ENCODE measurements at regions not wholly inside any gene's neighbourhood (a gene's known extent, or its start where the extent isn't known, plus 50 kb on each side); places are given as distances from the start of the nearest gene placed in this dataset.

GRCh38 chr16:86982912-86983311 lies 334.3 kb downstream of the C16orf95 start:
- Mint-ChIP-seq H3K27ac (no peak overlapping the region), H3K9me3 (ENCODE audit: low read depth) (no peaks in the 10 kb centered on the region), H3K4me1 (ENCODE audit: low read depth) (no peaks in the 10 kb centered on the region), H3K27me3 (peaks cover 8% of the 10 kb centered on the region), H3K4me3 (no peak overlapping the region), H3K36me3 (no peaks in the 10 kb centered on the region)

GRCh38 chr16:86983621-86984020 lies 333.6 kb downstream of the C16orf95 start:
- no peaks in the 10 kb centered on the region for H3K36me3 Mint-ChIP-seq

GRCh38 chr16:86984343-86984742 lies 332.8 kb downstream of the C16orf95 start:
- H3K9me3 Mint-ChIP-seq (ENCODE audit: low read depth): no peaks in the 10 kb centered on the region
- H3K36me3 Mint-ChIP-seq: no peaks in the 10 kb centered on the region
- H3K27me3 Mint-ChIP-seq: peaks cover 5% of the 10 kb centered on the region
- no peak overlapping the region for H3K4me3 Mint-ChIP-seq
- H3K27ac Mint-ChIP-seq: no peak overlapping the region
- no peaks in the 10 kb centered on the region for H3K4me1 Mint-ChIP-seq (ENCODE audit: low read depth)

More at GRCh38 chr16:86983621-86984020, 333.6 kb downstream of the C16orf95 start:
- Mint-ChIP-seq H3K4me1 (ENCODE audit: low read depth) (no peaks in the 10 kb centered on the region), H3K27me3 (peaks cover 8% of the 10 kb centered on the region), H3K9me3 (ENCODE audit: low read depth) (no peaks in the 10 kb centered on the region), H3K27ac (no peak overlapping the region), H3K4me3 (no peak overlapping the region)

GRCh38 chr16:86984991-86985647 lies 332.1 kb downstream of the C16orf95 start:
- no peaks in the 10 kb centered on the region for H3K4me1 Mint-ChIP-seq (ENCODE audit: low read depth)
- H3K27me3 Mint-ChIP-seq: peaks cover 2% of the 10 kb centered on the region
- no peaks in the 10 kb centered on the region for H3K9me3 Mint-ChIP-seq (ENCODE audit: low read depth)
- H3K4me3 Mint-ChIP-seq: no peak overlapping the region
- H3K27ac Mint-ChIP-seq: no peak overlapping the region
- no peaks in the 10 kb centered on the region for H3K36me3 Mint-ChIP-seq

GRCh38 chr16:86985648-86986015 lies 331.6 kb downstream of the C16orf95 start:
- Mint-ChIP-seq H3K4me3 (no peak overlapping the region), H3K4me1 (ENCODE audit: low read depth) (peaks cover 4% of the 10 kb centered on the region), H3K36me3 (no peaks in the 10 kb centered on the region), H3K27ac (no peak overlapping the region), H3K27me3 (peaks cover 3% of the 10 kb centered on the region), H3K9me3 (ENCODE audit: low read depth) (no peaks in the 10 kb centered on the region)

- Mint-ChIP-seq H3K4me1 (ENCODE audit: low read depth) (peaks cover 7% of the 10 kb centered on the region), H3K9me3 (ENCODE audit: low read depth) (no peaks in the 10 kb centered on the region), H3K27ac (no peak overlapping the region), H3K27me3 (peaks cover 5% of the 10 kb centered on the region), H3K4me3 (no peak overlapping the region), H3K36me3 (no peaks in the 10 kb centered on the region)
Measured at GRCh38 chr16:86986136-86986535, 331.1 kb downstream of the C16orf95 start.

- Mint-ChIP-seq H3K9me3 (ENCODE audit: low read depth) (no peaks in the 10 kb centered on the region), H3K4me1 (ENCODE audit: low read depth) (peaks cover 7% of the 10 kb centered on the region), H3K27me3 (peaks cover 5% of the 10 kb centered on the region), H3K27ac (no peak overlapping the region), H3K36me3 (no peaks in the 10 kb centered on the region), H3K4me3 (no peak overlapping the region)
Measured at GRCh38 chr16:86986809-86987487, 330.2 kb downstream of the C16orf95 start.

GRCh38 chr16:86987746-86988670 lies 329.2 kb downstream of the C16orf95 start:
- no peaks in the 10 kb centered on the region for H3K9me3 Mint-ChIP-seq (ENCODE audit: low read depth)
- no peaks in the 10 kb centered on the region for H3K36me3 Mint-ChIP-seq
- H3K4me1 Mint-ChIP-seq (ENCODE audit: low read depth): peaks cover 7% of the 10 kb centered on the region
- peaks cover 12% of the 10 kb centered on the region for H3K27me3 Mint-ChIP-seq
- no peak overlapping the region for H3K27ac Mint-ChIP-seq
- no peak overlapping the region for H3K4me3 Mint-ChIP-seq

- Mint-ChIP-seq H3K4me1 (ENCODE audit: low read depth) (peaks cover 7% of the 10 kb centered on the region), H3K27ac (no peak overlapping the region), H3K36me3 (no peaks in the 10 kb centered on the region), H3K4me3 (no peak overlapping the region), H3K27me3 (peaks cover 15% of the 10 kb centered on the region), H3K9me3 (ENCODE audit: low read depth) (no peaks in the 10 kb centered on the region)
Measured at GRCh38 chr16:86988920-86989696, 328.1 kb downstream of the C16orf95 start.

GRCh38 chr16:86990451-86990850 lies 326.7 kb downstream of the C16orf95 start:
- Mint-ChIP-seq H3K27me3 (peaks cover 20% of the 10 kb centered on the region), H3K27ac (no peak overlapping the region), H3K4me3 (no peak overlapping the region), H3K36me3 (no peaks in the 10 kb centered on the region), H3K9me3 (ENCODE audit: low read depth) (no peaks in the 10 kb centered on the region), H3K4me1 (ENCODE audit: low read depth) (peaks cover 7% of the 10 kb centered on the region)

- Mint-ChIP-seq H3K9me3 (ENCODE audit: low read depth) (no peaks in the 10 kb centered on the region), H3K4me3 (no peak overlapping the region), H3K36me3 (no peaks in the 10 kb centered on the region), H3K4me1 (ENCODE audit: low read depth) (peaks cover 7% of the 10 kb centered on the region), H3K27ac (no peak overlapping the region), H3K27me3 (peaks cover 20% of the 10 kb centered on the region)
Measured at GRCh38 chr16:86991679-86992078, 325.5 kb downstream of the C16orf95 start.

- Mint-ChIP-seq H3K27me3 (peaks cover 20% of the 10 kb centered on the region), H3K4me3 (no peak overlapping the region), H3K27ac (no peak overlapping the region), H3K9me3 (ENCODE audit: low read depth) (no peaks in the 10 kb centered on the region), H3K4me1 (ENCODE audit: low read depth) (peaks cover 7% of the 10 kb centered on the region), H3K36me3 (no peaks in the 10 kb centered on the region)
Measured at GRCh38 chr16:86992587-86992986, 324.6 kb downstream of the C16orf95 start.

- Mint-ChIP-seq H3K4me1 (ENCODE audit: low read depth) (peaks cover 7% of the 10 kb centered on the region), H3K4me3 (no peak overlapping the region), H3K27ac (no peak overlapping the region), H3K27me3 (peaks cover 21% of the 10 kb centered on the region), H3K36me3 (no peaks in the 10 kb centered on the region), H3K9me3 (ENCODE audit: low read depth) (no peaks in the 10 kb centered on the region)
Measured at GRCh38 chr16:86993426-86994110, 323.6 kb downstream of the C16orf95 start.

GRCh38 chr16:86994215-86994614 lies 323.0 kb downstream of the C16orf95 start:
- Mint-ChIP-seq H3K36me3 (no peaks in the 10 kb centered on the region), H3K27ac (no peak overlapping the region), H3K27me3 (peaks cover 23% of the 10 kb centered on the region)

More at GRCh38 chr16:86994215-86994614, 323.0 kb downstream of the C16orf95 start:
- H3K9me3 Mint-ChIP-seq (ENCODE audit: low read depth): no peaks in the 10 kb centered on the region
- H3K4me1 Mint-ChIP-seq (ENCODE audit: low read depth): peaks cover 7% of the 10 kb centered on the region
- H3K4me3 Mint-ChIP-seq: no peak overlapping the region
